CD4-positive, alpha-beta T cell (primary cell): ENCODE measurements at regions not wholly inside any gene's neighbourhood (a gene's known extent, or its start where the extent isn't known, plus 50 kb on each side); places are given as distances from the start of the nearest gene placed in this dataset.

ENCODE experiments used
- ATAC-seq: fragments of 200-7000 bp; cut with Tn5 transposase; one replicate; pipeline ENCODE4 v1.10.0; 2022; ENCODE audit warnings: mild to moderate bottlenecking; ENCODE audit not compliant: poor library complexity
- CTCF ChIA-PET: fragments of 350-600 bp; sonication (Branson Sonifier 250); formaldehyde crosslinking; loops from one replicate; lab custom pipeline; 2021; ENCODE audit warnings: antibody characterized with exemption, inconsistent platforms; lab: Charles Lee
- POLR2A ChIA-PET: fragments of 350-600 bp; sonication (Branson Sonifier 250); formaldehyde crosslinking; loops from one replicate; lab custom pipeline; 2021; ENCODE audit warnings: antibody characterized with exemption, inconsistent platforms; lab: Charles Lee
- DNase-seq, 14 experiments: peaks; one replicate each; pipeline ENCODE4 v3.0.0-alpha.2; 2013 to 2020; ENCODE audit warnings: mixed read lengths in 2 of 14
- H3K27ac ChIP-seq, 2 donors: one replicate each; pipeline versions ENCODE4 v1.5.1 to v1.7.0; 2013; ENCODE audit warnings: low read length in 2 of 2, low read depth in 1 of 2, mild to moderate bottlenecking in 1 of 2
- H3K27me3 ChIP-seq, 2 experiments: 1 replicate in 1 of 2; 2 replicates in 1 of 2; pipeline versions ENCODE4 v1.6.1 to v1.7.0; 2013; ENCODE audit warnings: low read length in 2 of 2, control low read depth in 1 of 2, mild to moderate bottlenecking in 1 of 2, moderate library complexity in 1 of 2; ENCODE audit not compliant: insufficient read depth in 2 of 2, control insufficient read depth in 1 of 2
- H3K36me3 ChIP-seq: one replicate; pipeline ENCODE4 v1.6.1; 2013; ENCODE audit warnings: low read length, control low read depth; ENCODE audit not compliant: insufficient read depth
- H3K4me1 ChIP-seq: one replicate; pipeline ENCODE4 v1.6.1; 2013; ENCODE audit warnings: low read length, control low read depth; ENCODE audit not compliant: insufficient read depth
- H3K4me3 ChIP-seq: one replicate; pipeline ENCODE4 v1.5.1; 2013; ENCODE audit warnings: mild to moderate bottlenecking, low read length, moderate library complexity
- H3K9me3 ChIP-seq, 2 experiments: 1 replicate in 1 of 2; 2 replicates in 1 of 2; pipeline versions ENCODE4 v1.6.1 to v1.7.0; 2013; ENCODE audit warnings: low read length in 2 of 2, mild to moderate bottlenecking in 2 of 2, control low read depth in 1 of 2, moderate library complexity in 1 of 2; ENCODE audit not compliant: control insufficient read depth in 1 of 2, insufficient read depth in 1 of 2
- H3K27ac Mint-ChIP-seq: one replicate; pipeline ENCODE4 v1.8.0; 2020; ENCODE audit warnings: mixed read lengths
- H3K27me3 Mint-ChIP-seq: one replicate; pipeline ENCODE4 v1.8.0; 2021; ENCODE audit warnings: mixed read lengths
- H3K36me3 Mint-ChIP-seq: one replicate; pipeline ENCODE4 v1.8.0; 2021; ENCODE audit warnings: low read depth, mixed read lengths
- H3K4me1 Mint-ChIP-seq: one replicate; pipeline ENCODE4 v1.8.0; 2021; ENCODE audit warnings: low read depth, mixed read lengths
- H3K4me3 Mint-ChIP-seq: one replicate; pipeline ENCODE4 v1.8.0; 2020; ENCODE audit warnings: mild to moderate bottlenecking, mixed read lengths
- H3K9me3 Mint-ChIP-seq: one replicate; pipeline ENCODE4 v1.8.0; 2020; ENCODE audit warnings: mixed read lengths
- CTCF ChIP-seq: fragments of 200-600 bp; IDR thresholded peaks from one replicate; pipeline ENCODE4 v1.8.0; 2022; ENCODE audit warnings: antibody characterized with exemption, mild to moderate bottlenecking
- intact Hi-C, 2 experiments: fragments of 100-400 bp; cut with DNase I in 1 of 2; cut with micrococcal nuclease in 1 of 2; formaldehyde crosslinking; loops; one replicate each; pipeline versions ENCODE4 v1.15.1 to v1.9.0; 2023 to 2025; cut with DNase I, micrococcal nuclease

GRCh38 chr1:194256010-194256409 lies 1069.6 kb upstream of the B3GALT2 start:
- DNase-seq = no peak
- ATAC-seq = no peak
- Mint-ChIP-seq H3K4me3 (no peak overlapping the region), H3K27me3 (no peaks in the 10 kb centered on the region), H3K27ac (no peak overlapping the region), H3K36me3 (no peaks in the 10 kb centered on the region), H3K4me1 (peaks cover 5% of the 10 kb centered on the region), H3K9me3 (no peaks in the 10 kb centered on the region)
- no peak overlapping the region for H3K27ac ChIP-seq
- TF ChIP-seq CTCF = no peak
- H3K9me3 ChIP-seq = no peaks in the 10 kb centered on the region
- ChIA-PET CTCF (no interaction called here), POLR2A (no interaction called here)
- intact Hi-C loops = no loop called here
- no peaks in the 10 kb centered on the region for H3K4me1 ChIP-seq
- H3K27me3 ChIP-seq = no peaks in the 10 kb centered on the region
- no peaks in the 10 kb centered on the region for H3K36me3 ChIP-seq
- no peak overlapping the region for H3K4me3 ChIP-seq

DNA sequence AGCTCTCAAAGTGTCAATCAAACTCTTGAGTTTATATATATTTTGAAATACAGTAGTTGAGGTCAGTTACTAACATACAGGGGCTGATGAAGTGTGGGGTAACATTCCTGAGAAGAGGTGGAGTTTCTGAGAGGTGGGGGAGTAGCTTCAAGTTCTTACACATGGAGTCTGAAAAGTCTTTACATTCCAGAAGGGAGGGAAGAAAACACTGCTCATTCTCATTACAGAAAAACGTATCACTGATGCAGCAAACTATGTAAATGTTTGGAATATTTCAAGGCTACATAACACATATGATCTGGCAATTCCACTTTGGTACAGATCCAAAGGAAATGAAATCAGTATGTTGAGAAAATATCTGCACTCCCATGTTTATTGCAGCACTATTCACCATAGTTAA lies 1065.8 kb upstream of the B3GALT2 start:
- Histone ChIP-seq H3K27me3 (no peaks in the 10 kb centered on the region), H3K9me3 (no peaks in the 10 kb centered on the region), H3K4me1 (no peaks in the 10 kb centered on the region), H3K36me3 (no peaks in the 10 kb centered on the region), H3K4me3 (no peak overlapping the region), H3K27ac (no peak overlapping the region)
- CTCF ChIA-PET = no interaction called here
- POLR2A ChIA-PET = no interaction called here
- DNase-seq (no peak), ATAC-seq (no peak)
- no peak overlapping the region for H3K4me3 Mint-ChIP-seq
- no peaks in the 10 kb centered on the region for H3K36me3 Mint-ChIP-seq
- peaks cover 9% of the 10 kb centered on the region for H3K4me1 Mint-ChIP-seq
- intact Hi-C loops = no loop called here
- peaks cover 4% of the 10 kb centered on the region for H3K9me3 Mint-ChIP-seq
- H3K27me3 Mint-ChIP-seq = no peaks in the 10 kb centered on the region
- no peak for TF ChIP-seq CTCF
- no peak overlapping the region for H3K27ac Mint-ChIP-seq

DNA sequence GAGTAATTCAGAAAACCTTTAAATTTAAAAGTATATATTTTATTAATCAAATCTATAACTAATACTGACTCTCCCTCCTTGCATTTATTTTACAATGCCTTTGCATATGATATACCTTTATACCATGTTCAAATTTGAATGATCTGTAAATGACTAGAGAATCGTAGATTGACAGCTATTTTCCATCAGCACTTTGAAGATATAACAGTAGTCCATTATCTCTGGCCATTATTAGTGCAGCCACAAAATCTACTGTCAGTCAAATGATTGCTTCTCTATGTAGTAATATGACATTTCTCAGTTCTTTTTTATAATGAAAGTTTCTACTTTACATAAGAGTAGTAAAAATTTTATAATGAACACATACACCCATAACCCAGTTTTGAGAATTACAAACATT lies 1054.8 kb upstream of the B3GALT2 start:
- H3K4me1 ChIP-seq = no peaks in the 10 kb centered on the region
- POLR2A ChIA-PET = no interaction called here
- ATAC-seq = no peak
- TF ChIP-seq CTCF = no peak
- H3K4me3 ChIP-seq = no peak overlapping the region
- no peak overlapping the region for H3K27ac Mint-ChIP-seq
- intact Hi-C loops = no loop called here
- no peak overlapping the region for H3K4me3 Mint-ChIP-seq
- no peaks in the 10 kb centered on the region for H3K27me3 Mint-ChIP-seq
- H3K9me3 Mint-ChIP-seq = no peaks in the 10 kb centered on the region
- no peak overlapping the region for H3K27ac ChIP-seq
- H3K9me3 ChIP-seq = peaks cover 0 to 3% of the 10 kb centered on the region in 2 experiments
- H3K36me3 Mint-ChIP-seq = no peaks in the 10 kb centered on the region
- H3K36me3 ChIP-seq = no peaks in the 10 kb centered on the region
- CTCF ChIA-PET = no interaction called here
- no peaks in the 10 kb centered on the region for H3K27me3 ChIP-seq
- DNase-seq = no peak
- H3K4me1 Mint-ChIP-seq = no peaks in the 10 kb centered on the region
